ENCODE measurements at regions not wholly inside any gene's neighbourhood (a gene's known extent, or its start where the extent isn't known, plus 50 kb on each side); places are given as distances from the start of the nearest gene placed in this dataset.
"Not testable (repeated sequence)": the region's sequence is repeated elsewhere in the genome, so short reads cannot be mapped to it uniquely, and the experiment has no call there.

DNA sequence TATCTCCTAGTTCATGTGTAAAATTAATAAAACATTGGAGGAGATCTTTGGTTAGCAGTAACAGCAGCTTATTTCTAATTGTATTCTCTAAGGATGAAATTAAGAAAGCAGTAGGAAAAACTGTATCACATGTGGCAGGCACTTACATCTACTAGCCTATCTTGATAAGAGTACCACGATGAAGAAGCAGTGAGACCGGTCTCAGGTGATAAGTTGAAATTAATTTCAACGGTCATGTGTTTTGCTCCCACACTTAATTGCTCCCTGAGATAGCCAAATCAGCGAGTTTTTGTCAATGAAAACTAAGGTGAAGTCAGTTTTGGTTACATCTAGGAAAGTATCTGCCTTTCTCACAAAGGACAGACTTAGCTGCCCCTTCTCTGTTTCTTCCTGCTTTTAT lies 115.8 kb upstream of the WIPF3 start:
- TF ChIP-seq, protein P1, sequence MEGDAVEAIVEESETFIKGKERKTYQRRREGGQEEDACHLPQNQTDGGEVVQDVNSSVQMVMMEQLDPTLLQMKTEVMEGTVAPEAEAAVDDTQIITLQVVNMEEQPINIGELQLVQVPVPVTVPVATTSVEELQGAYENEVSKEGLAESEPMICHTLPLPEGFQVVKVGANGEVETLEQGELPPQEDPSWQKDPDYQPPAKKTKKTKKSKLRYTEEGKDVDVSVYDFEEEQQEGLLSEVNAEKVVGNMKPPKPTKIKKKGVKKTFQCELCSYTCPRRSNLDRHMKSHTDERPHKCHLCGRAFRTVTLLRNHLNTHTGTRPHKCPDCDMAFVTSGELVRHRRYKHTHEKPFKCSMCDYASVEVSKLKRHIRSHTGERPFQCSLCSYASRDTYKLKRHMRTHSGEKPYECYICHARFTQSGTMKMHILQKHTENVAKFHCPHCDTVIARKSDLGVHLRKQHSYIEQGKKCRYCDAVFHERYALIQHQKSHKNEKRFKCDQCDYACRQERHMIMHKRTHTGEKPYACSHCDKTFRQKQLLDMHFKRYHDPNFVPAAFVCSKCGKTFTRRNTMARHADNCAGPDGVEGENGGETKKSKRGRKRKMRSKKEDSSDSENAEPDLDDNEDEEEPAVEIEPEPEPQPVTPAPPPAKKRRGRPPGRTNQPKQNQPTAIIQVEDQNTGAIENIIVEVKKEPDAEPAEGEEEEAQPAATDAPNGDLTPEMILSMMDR (conservative IDR thresholded peaks at IDR 0.05; ENCODE audit: low read depth in 2 of 2) = not testable (repeated sequence)
- not testable (repeated sequence) for TF ChIP-seq EZH2 (IDR thresholded peaks at IDR 0.05; ENCODE audit: low read depth, unreplicated experiment); POLR2AphosphoS5 (IDR thresholded peaks at IDR 0.05; ENCODE audit: low read depth); EZH2phosphoT487 (IDR thresholded peaks at IDR 0.05; ENCODE audit: unreplicated experiment); ZNF331 (CRISPR knock-in tag; IDR thresholded peaks at IDR 0.05; ENCODE audit: low read depth); STAT1 (IDR thresholded peaks at IDR 0.05; ENCODE audit: unreplicated experiment); CREB1 (CRISPR knock-in tag; IDR thresholded peaks at IDR 0.05; ENCODE audit: low read depth)
- TF ChIP-seq, protein P2, sequence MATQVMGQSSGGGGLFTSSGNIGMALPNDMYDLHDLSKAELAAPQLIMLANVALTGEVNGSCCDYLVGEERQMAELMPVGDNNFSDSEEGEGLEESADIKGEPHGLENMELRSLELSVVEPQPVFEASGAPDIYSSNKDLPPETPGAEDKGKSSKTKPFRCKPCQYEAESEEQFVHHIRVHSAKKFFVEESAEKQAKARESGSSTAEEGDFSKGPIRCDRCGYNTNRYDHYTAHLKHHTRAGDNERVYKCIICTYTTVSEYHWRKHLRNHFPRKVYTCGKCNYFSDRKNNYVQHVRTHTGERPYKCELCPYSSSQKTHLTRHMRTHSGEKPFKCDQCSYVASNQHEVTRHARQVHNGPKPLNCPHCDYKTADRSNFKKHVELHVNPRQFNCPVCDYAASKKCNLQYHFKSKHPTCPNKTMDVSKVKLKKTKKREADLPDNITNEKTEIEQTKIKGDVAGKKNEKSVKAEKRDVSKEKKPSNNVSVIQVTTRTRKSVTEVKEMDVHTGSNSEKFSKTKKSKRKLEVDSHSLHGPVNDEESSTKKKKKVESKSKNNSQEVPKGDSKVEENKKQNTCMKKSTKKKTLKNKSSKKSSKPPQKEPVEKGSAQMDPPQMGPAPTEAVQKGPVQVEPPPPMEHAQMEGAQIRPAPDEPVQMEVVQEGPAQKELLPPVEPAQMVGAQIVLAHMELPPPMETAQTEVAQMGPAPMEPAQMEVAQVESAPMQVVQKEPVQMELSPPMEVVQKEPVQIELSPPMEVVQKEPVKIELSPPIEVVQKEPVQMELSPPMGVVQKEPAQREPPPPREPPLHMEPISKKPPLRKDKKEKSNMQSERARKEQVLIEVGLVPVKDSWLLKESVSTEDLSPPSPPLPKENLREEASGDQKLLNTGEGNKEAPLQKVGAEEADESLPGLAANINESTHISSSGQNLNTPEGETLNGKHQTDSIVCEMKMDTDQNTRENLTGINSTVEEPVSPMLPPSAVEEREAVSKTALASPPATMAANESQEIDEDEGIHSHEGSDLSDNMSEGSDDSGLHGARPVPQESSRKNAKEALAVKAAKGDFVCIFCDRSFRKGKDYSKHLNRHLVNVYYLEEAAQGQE (IDR thresholded peaks at IDR 0.05; ENCODE audit: unreplicated experiment) = not testable (repeated sequence)
- TF ChIP-seq, protein P3, sequence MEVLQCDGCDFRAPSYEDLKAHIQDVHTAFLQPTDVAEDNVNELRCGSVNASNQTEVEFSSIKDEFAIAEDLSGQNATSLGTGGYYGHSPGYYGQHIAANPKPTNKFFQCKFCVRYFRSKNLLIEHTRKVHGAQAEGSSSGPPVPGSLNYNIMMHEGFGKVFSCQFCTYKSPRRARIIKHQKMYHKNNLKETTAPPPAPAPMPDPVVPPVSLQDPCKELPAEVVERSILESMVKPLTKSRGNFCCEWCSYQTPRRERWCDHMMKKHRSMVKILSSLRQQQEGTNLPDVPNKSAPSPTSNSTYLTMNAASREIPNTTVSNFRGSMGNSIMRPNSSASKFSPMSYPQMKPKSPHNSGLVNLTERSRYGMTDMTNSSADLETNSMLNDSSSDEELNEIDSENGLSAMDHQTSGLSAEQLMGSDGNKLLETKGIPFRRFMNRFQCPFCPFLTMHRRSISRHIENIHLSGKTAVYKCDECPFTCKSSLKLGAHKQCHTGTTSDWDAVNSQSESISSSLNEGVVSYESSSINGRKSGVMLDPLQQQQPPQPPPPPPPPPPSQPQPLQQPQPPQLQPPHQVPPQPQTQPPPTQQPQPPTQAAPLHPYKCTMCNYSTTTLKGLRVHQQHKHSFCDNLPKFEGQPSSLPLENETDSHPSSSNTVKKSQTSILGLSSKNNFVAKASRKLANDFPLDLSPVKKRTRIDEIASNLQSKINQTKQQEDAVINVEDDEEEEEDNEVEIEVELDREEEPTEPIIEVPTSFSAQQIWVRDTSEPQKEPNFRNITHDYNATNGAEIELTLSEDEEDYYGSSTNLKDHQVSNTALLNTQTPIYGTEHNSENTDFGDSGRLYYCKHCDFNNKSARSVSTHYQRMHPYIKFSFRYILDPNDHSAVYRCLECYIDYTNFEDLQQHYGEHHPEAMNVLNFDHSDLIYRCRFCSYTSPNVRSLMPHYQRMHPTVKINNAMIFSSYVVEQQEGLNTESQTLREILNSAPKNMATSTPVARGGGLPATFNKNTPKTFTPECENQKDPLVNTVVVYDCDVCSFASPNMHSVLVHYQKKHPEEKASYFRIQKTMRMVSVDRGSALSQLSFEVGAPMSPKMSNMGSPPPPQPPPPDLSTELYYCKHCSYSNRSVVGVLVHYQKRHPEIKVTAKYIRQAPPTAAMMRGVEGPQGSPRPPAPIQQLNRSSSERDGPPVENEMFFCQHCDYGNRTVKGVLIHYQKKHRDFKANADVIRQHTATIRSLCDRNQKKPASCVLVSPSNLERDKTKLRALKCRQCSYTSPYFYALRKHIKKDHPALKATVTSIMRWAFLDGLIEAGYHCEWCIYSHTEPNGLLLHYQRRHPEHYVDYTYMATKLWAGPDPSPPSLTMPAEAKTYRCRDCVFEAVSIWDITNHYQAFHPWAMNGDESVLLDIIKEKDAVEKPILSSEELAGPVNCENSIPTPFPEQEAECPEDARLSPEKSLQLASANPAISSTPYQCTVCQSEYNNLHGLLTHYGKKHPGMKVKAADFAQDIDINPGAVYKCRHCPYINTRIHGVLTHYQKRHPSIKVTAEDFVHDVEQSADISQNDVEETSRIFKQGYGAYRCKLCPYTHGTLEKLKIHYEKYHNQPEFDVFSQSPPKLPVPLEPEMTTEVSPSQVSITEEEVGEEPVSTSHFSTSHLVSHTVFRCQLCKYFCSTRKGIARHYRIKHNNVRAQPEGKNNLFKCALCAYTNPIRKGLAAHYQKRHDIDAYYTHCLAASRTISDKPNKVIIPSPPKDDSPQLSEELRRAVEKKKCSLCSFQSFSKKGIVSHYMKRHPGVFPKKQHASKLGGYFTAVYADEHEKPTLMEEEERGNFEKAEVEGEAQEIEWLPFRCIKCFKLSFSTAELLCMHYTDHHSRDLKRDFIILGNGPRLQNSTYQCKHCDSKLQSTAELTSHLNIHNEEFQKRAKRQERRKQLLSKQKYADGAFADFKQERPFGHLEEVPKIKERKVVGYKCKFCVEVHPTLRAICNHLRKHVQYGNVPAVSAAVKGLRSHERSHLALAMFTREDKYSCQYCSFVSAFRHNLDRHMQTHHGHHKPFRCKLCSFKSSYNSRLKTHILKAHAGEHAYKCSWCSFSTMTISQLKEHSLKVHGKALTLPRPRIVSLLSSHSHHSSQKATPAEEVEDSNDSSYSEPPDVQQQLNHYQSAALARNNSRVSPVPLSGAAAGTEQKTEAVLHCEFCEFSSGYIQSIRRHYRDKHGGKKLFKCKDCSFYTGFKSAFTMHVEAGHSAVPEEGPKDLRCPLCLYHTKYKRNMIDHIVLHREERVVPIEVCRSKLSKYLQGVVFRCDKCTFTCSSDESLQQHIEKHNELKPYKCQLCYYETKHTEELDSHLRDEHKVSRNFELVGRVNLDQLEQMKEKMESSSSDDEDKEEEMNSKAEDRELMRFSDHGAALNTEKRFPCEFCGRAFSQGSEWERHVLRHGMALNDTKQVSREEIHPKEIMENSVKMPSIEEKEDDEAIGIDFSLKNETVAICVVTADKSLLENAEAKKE (CRISPR knock-in tag; IDR thresholded peaks at IDR 0.05) = not testable (repeated sequence)
- TF ChIP-seq, protein P4, sequence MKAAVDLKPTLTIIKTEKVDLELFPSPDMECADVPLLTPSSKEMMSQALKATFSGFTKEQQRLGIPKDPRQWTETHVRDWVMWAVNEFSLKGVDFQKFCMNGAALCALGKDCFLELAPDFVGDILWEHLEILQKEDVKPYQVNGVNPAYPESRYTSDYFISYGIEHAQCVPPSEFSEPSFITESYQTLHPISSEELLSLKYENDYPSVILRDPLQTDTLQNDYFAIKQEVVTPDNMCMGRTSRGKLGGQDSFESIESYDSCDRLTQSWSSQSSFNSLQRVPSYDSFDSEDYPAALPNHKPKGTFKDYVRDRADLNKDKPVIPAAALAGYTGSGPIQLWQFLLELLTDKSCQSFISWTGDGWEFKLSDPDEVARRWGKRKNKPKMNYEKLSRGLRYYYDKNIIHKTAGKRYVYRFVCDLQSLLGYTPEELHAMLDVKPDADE (IDR thresholded peaks at IDR 0.05) = not testable (repeated sequence)

All from GM23338 (cell line).